H1 (cell line): ENCODE measurements at regions not wholly inside any gene's neighbourhood (a gene's known extent, or its start where the extent isn't known, plus 50 kb on each side); places are given as distances from the start of the nearest gene placed in this dataset.

Source experiments
- CTCF ChIA-PET: fragments of 300-600 bp; sonication (Branson Sonifier 250); formaldehyde crosslinking; loops from one replicate; lab custom pipeline; 2021; ENCODE audit not compliant: partially characterized antibody; lab: Charles Lee
- POLR2A ChIA-PET: fragments of 300-600 bp; sonication (Branson Sonifier 250); formaldehyde crosslinking; loops from one replicate; lab custom pipeline; 2021; ENCODE audit warnings: inconsistent platforms; ENCODE audit not compliant: partially characterized antibody; lab: Charles Lee
- DNase-seq, 2 experiments: peaks; one replicate each; pipeline versions ENCODE4 v3.0.0 to v3.0.0-alpha.2; 2010 to 2022; ENCODE audit warnings: low spot score in 2 of 2, low read depth in 1 of 2, mixed read lengths in 1 of 2
- FAIRE-seq: peaks from 2 replicates; lab custom pipeline; 2011; peaks lifted over from hg19 to GRCh38; lab: Jason Lieb, UNC
- H2AFZ ChIP-seq: 2 replicates; pipeline ENCODE4 v1.8.1; 2012; ENCODE audit warnings: low read length, inconsistent platforms
- H2AK5ac ChIP-seq: 2 replicates; pipeline ENCODE4 v1.6.1; 2013; ENCODE audit warnings: low read depth, low read length
- H2BK120ac ChIP-seq: replicated peaks from 2 replicates; pipeline ENCODE3; 2013; ENCODE audit warnings: low read depth, low read length, inconsistent platforms
- H2BK12ac ChIP-seq: 2 replicates; pipeline ENCODE4 v1.6.1; 2013; ENCODE audit warnings: low read depth, low read length
- H2BK15ac ChIP-seq: 2 replicates; pipeline ENCODE4 v1.6.1; 2013; ENCODE audit warnings: low read length
- H2BK20ac ChIP-seq: 2 replicates; pipeline ENCODE4 v1.6.1; 2013; ENCODE audit warnings: low read length
- H2BK5ac ChIP-seq: 2 replicates; pipeline ENCODE4 v1.6.1; 2013; ENCODE audit warnings: low read depth, low read length
- H3K14ac ChIP-seq: 2 replicates; pipeline ENCODE4 v1.6.1; 2013; ENCODE audit warnings: inconsistent platforms; ENCODE audit not compliant: insufficient read length
- H3K18ac ChIP-seq: 2 replicates; pipeline ENCODE4 v1.6.1; 2013; ENCODE audit warnings: low read length; ENCODE audit errors: extremely low read depth
- H3K23ac ChIP-seq: 2 replicates; pipeline ENCODE4 v1.6.1; 2013; ENCODE audit warnings: inconsistent platforms; ENCODE audit not compliant: insufficient read length
- H3K23me2 ChIP-seq: 2 replicates; pipeline ENCODE4 v1.6.1; 2013; ENCODE audit warnings: low read depth, low read length
- H3K27ac ChIP-seq: 2 replicates; pipeline ENCODE4 v1.6.1; 2011; ENCODE audit warnings: low read depth, low read length, inconsistent platforms
- H3K27me3 ChIP-seq, 4 experiments: replicated peaks in 1 of 4; 1 replicate in 1 of 4; 2 replicates in 3 of 4; pipeline versions ENCODE4 v1.6.1 to v1.8.1; 2011 to 2013; ENCODE audit warnings: low read length in 3 of 4, mild to moderate bottlenecking in 3 of 4, inconsistent platforms in 2 of 4, mixed read lengths in 2 of 4, moderate library complexity in 1 of 4; ENCODE audit not compliant: control insufficient read depth in 3 of 4, insufficient read depth in 3 of 4; ENCODE audit errors: extremely low read depth in 1 of 4
- H3K36me3 ChIP-seq, 4 experiments: 2 replicates each; pipeline versions ENCODE4 v1.6.1 to v1.8.1; 2011 to 2013; ENCODE audit warnings: mild to moderate bottlenecking in 4 of 4, low read length in 3 of 4, moderate library complexity in 2 of 4, control low read depth in 1 of 4, inconsistent platforms in 1 of 4; ENCODE audit not compliant: insufficient read depth in 4 of 4, control insufficient read depth in 2 of 4
- H3K4ac ChIP-seq: replicated peaks from 2 replicates; pipeline ENCODE3; 2013; ENCODE audit warnings: low read length, low read depth, mixed read lengths, inconsistent platforms; ENCODE audit not compliant: insufficient read length
- H3K4me1 ChIP-seq, 4 experiments: replicated peaks in 1 of 4; 1 replicate in 1 of 4; 2 replicates in 3 of 4; pipeline versions ENCODE4 v1.6.1 to v1.8.1; 2011 to 2013; ENCODE audit warnings: low read length in 3 of 4, inconsistent platforms in 2 of 4, mixed read lengths in 1 of 4; ENCODE audit not compliant: insufficient read depth in 4 of 4, control insufficient read depth in 3 of 4
- H3K4me2 ChIP-seq, 2 experiments: 2 replicates each; pipeline versions ENCODE4 v1.6.1 to v1.8.1; 2011 to 2013; ENCODE audit warnings: low read depth in 2 of 2, low read length in 2 of 2, control low read depth in 1 of 2, inconsistent platforms in 1 of 2, mild to moderate bottlenecking in 1 of 2; ENCODE audit not compliant: insufficient read depth in 1 of 2
- H3K4me3 ChIP-seq, 4 experiments: fragments of 200-600, 300-600 bp in 1 of 4; sonication (generic), shearing (Covaris generic), sonication (Bioruptor Twin) in 1 of 4; 2 replicates each; pipeline versions ENCODE4 v1.5.1 to v1.8.1; 2011 to 2016; ENCODE audit warnings: low read length in 4 of 4, low read depth in 3 of 4, control low read depth in 2 of 4, inconsistent platforms in 2 of 4, mild to moderate bottlenecking in 2 of 4, mixed read lengths in 1 of 4, moderate library complexity in 1 of 4; ENCODE audit not compliant: insufficient read depth in 2 of 4; ENCODE audit errors: extremely low read depth in 1 of 4
- H3K56ac ChIP-seq: replicated peaks from 2 replicates; pipeline ENCODE3; 2013; ENCODE audit warnings: low read depth, mild to moderate bottlenecking, mixed read lengths, low read length, inconsistent platforms; ENCODE audit not compliant: insufficient read length
- H3K79me1 ChIP-seq: 2 replicates; pipeline ENCODE4 v1.6.1; 2013; ENCODE audit warnings: low read depth, low read length, control low read depth
- H3K79me2 ChIP-seq, 2 experiments: 2 replicates each; pipeline versions ENCODE4 v1.6.1 to v1.8.1; 2012 to 2013; ENCODE audit warnings: low read length in 2 of 2, mild to moderate bottlenecking in 2 of 2, inconsistent platforms in 1 of 2; ENCODE audit not compliant: insufficient read depth in 2 of 2, control insufficient read depth in 1 of 2
- H3K9ac ChIP-seq, 4 experiments: replicated peaks in 1 of 4; 1 replicate in 1 of 4; 2 replicates in 3 of 4; pipeline versions ENCODE4 v1.6.1 to v1.8.1; 2011 to 2013; ENCODE audit warnings: low read depth in 3 of 4, low read length in 3 of 4, control low read depth in 2 of 4, mild to moderate bottlenecking in 2 of 4, moderate library complexity in 2 of 4, inconsistent platforms in 1 of 4; ENCODE audit errors: extremely low read depth in 1 of 4
- H3K9me3 ChIP-seq, 2 experiments: 2 replicates each; pipeline versions ENCODE4 v1.6.1 to v1.8.1; 2012 to 2013; ENCODE audit warnings: mild to moderate bottlenecking in 2 of 2, moderate library complexity in 2 of 2, control low read depth in 1 of 2, inconsistent platforms in 1 of 2, low read depth in 1 of 2, low read length in 1 of 2, mixed read lengths in 1 of 2; ENCODE audit not compliant: insufficient read depth in 2 of 2
- H4K20me1 ChIP-seq, 2 experiments: replicated peaks in 1 of 2; 2 replicates each; pipeline versions ENCODE3 to v1.8.1; 2011 to 2013; ENCODE audit warnings: inconsistent platforms in 2 of 2, low read length in 2 of 2, mild to moderate bottlenecking in 1 of 2; ENCODE audit not compliant: insufficient read depth in 2 of 2, control insufficient read depth in 1 of 2
- H4K5ac ChIP-seq: 2 replicates; pipeline ENCODE4 v1.6.1; 2013; ENCODE audit warnings: low read length, low read depth, mixed read lengths, inconsistent platforms; ENCODE audit not compliant: insufficient read length
- H4K8ac ChIP-seq: 2 replicates; pipeline ENCODE4 v1.8.0; 2013; ENCODE audit warnings: mild to moderate bottlenecking, moderate library complexity, low read length, inconsistent platforms; ENCODE audit not compliant: insufficient read depth; ENCODE audit errors: extremely low read depth
- H4K91ac ChIP-seq: replicated peaks from 2 replicates; pipeline ENCODE3; 2013; ENCODE audit warnings: low read length, mixed read lengths, inconsistent platforms; ENCODE audit not compliant: insufficient read length
- CTCF ChIP-seq, 3 experiments: IDR thresholded peaks; 1 replicate in 2 of 3; 2 replicates in 1 of 3; pipeline versions ENCODE4 v1.5.1 to v1.6.1; 2011; ENCODE audit warnings: low read length in 3 of 3, mild to moderate bottlenecking in 3 of 3, inconsistent platforms in 2 of 3, low read depth in 1 of 3, moderate library complexity in 1 of 3; ENCODE audit not compliant: insufficient read depth in 1 of 3; ENCODE audit errors: control extremely low read depth in 1 of 3
- EZH2 ChIP-seq: fragments of 200-600 bp; sonication (generic); IDR thresholded peaks from 2 replicates; pipeline ENCODE4 v1.7.1; 2012; ENCODE audit warnings: low read depth, mild to moderate bottlenecking, moderate library complexity, low read length, inconsistent platforms; ENCODE audit not compliant: severe bottlenecking
- TAF1 ChIP-seq: IDR thresholded peaks from 2 replicates; pipeline ENCODE4 v1.6.1; 2011; ENCODE audit warnings: mild to moderate bottlenecking, low read depth, low read length
- WGBS, 2 experiments: shearing (Covaris generic) in 1 of 2; methylation state at CpG; one replicate each; pipeline versions ENCODE4 v1.1.6 to v1.1.7; 2013 to 2015; ENCODE audit warnings: low lambda C conversion rate in 2 of 2, mixed read lengths in 2 of 2, inconsistent platforms in 1 of 2, low coverage in 1 of 2, missing lambda C conversion rate in 1 of 2; ENCODE audit not compliant: insufficient replicate concordance in 2 of 2, insufficient coverage in 1 of 2, insufficient read length in 1 of 2; ENCODE audit errors: extremely low coverage in 1 of 2, missing lambda C conversion rate in 1 of 2; 5-methylcytosine and 5-hydroxymethylcytosine counted together

DNA sequence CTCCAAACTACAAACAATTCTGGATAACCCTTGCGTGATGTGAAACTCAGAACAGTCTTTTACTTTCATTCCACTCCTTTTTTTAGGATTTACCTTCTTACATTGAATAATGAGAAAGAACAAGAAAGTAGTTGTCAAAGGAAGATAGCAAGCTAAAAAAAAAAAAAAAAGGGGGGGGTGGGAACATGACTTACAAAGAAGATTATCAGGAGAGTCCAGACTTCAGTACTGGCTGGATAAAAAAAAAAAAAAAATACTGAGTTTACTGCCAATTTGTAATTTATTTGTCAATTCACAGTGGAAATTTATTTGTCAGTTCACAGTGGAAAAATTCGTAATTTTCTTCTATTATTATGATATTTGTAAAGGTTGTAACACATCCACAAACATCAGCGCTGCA, 792.4 kb upstream of the SLITRK5 start:
- no peak for DNase-seq
- Histone ChIP-seq H2BK15ac (no peak overlapping the region), H3K23me2 (no peaks in the 10 kb centered on the region), H3K4me3 (no peak overlapping the region), H3K27me3 (peaks cover 7 to 30% (median 18%) of the 10 kb centered on the region in 4 experiments), H3K9ac (no peak overlapping the region), H3K27ac (no peak overlapping the region), H4K20me1 (no peaks in the 10 kb centered on the region), H4K91ac (no peak overlapping the region), H2BK120ac (no peak overlapping the region), H3K4me2 (no peak overlapping the region), H3K36me3 (no peaks in the 10 kb centered on the region), H3K14ac (no peak overlapping the region), H3K79me2 (no peaks in the 10 kb centered on the region), H2BK20ac (no peak overlapping the region), H2BK5ac (no peak overlapping the region), H3K4me1 (peaks cover 3 to 5% (median 4%) of the 10 kb centered on the region in 4 experiments; a peak in 6 of 7 replicates), H4K5ac (no peak overlapping the region), H2BK12ac (no peak overlapping the region), H3K18ac (no peak overlapping the region), H3K79me1 (no peaks in the 10 kb centered on the region), H3K9me3 (no peaks in the 10 kb centered on the region), H3K56ac (no peak overlapping the region), H2AK5ac (no peak overlapping the region), H3K23ac (no peak overlapping the region), H2AFZ (no peak overlapping the region), H4K8ac (no peak overlapping the region), H3K4ac (no peak overlapping the region)
- TF ChIP-seq EZH2 (no peak), CTCF (IDR thresholded peaks at IDR 0.05; ENCODE audit: control extremely low read depth in 1 of 3, insufficient read depth in 1 of 3, low read depth in 1 of 3, low read length in 3 of 3) (no peak), TAF1 (no peak)
- no peak for FAIRE-seq
- 77% methylated on average over 3 of the region's 3 CpGs; no CpG with 5 or more reads in 1 of the 2 experiments for WGBS, 2 experiments
- ChIA-PET CTCF (no interaction called here), POLR2A (no interaction called here)
